ENCODE measurements at regions not wholly inside any gene's neighbourhood (a gene's known extent, or its start where the extent isn't known, plus 50 kb on each side); places are given as distances from the start of the nearest gene placed in this dataset.

DNA sequence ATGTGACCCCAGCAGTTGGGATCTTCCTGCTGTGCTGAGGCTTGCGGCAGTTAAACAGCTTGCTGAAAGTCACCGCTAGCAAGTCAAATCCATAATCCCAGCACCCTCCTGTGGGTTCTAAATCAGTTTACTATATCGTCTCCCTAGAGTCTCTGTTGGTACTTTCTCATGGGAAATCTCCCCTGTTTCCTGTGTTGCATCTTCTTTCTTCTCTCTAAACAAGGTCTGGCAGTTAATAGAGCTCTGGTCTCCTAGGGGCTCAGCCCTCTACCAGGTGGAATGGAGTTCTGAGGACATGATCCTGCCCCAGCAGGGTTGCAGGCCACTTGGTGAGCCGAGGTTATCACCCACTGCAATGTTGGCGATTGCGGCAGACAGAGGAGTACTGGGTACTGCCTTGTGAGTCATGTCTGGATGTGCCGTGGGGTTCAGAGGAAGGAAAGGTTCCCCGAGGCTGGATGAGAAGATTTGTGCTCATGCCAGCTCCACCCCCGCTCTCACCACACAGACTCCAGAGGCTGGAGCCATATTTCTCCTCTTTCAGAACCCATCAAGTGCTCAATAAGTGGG is 59.4 kb upstream of the SIX2 start:
- DNase-seq (ENCODE audit: low spot score) = no peak

DNA sequence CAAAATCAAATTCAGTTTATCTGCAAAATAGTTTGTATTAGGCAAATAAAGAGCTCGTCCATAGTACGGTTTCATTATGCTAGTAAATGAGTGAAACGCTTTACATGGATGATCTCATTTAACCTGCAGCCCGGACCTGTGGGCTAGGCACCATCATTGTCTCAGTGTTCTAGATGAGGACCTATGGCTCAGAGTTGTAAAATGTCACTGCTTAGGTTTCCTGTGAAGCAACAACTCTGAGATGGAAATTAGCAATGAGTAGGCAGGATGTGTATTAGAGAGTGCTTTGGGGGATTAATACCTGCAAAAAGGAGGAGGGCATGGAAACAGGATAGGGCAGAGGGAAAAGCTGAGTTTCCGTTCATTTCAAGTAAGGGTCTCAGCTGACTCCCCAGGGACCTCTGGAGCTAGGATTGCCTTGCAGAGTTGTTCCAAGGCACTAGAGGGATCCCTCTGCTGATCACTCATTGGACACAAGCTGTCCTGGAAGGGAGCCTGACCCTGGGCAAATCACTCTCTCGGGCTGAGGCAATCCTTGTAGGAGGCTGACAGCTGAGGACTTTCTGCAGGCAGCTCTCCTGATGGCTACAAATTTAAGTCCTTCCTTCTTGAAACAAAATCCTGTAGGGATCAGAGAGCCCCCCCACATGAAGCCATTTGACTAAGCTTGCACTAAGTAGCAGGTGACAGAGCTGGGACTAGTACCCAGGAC is 58.8 kb upstream of the SIX2 start:
- DNase-seq (ENCODE audit: low spot score) = no peak

Data from COLO829 (cell line).